NCI-H128 (cell line): ENCODE measurements at regions not wholly inside any gene's neighbourhood (a gene's known extent, or its start where the extent isn't known, plus 50 kb on each side); places are given as distances from the start of the nearest gene placed in this dataset.

Experiments
- DNase-seq: peaks from one replicate; lab custom pipeline; 2025; ENCODE audit not compliant: unreplicated experiment; lab: John Stamatoyannopoulos, UW

- no peak for DNase-seq
Observed at GRCh38 chr1:56320464-56321149, 258.8 kb downstream of the PLPP3 start.

GRCh38 chr1:56317722-56318121, 261.6 kb downstream of the PLPP3 start:
- DNase-seq: no peak

- DNase-seq: no peak
Observed at GRCh38 chr1:56315293-56315942, 263.9 kb downstream of the PLPP3 start.

- no peak for DNase-seq
Observed at GRCh38 chr1:56313560-56313959, 265.8 kb downstream of the PLPP3 start.

- DNase-seq: no peak
Observed at GRCh38 chr1:56311766-56312165, 267.6 kb downstream of the PLPP3 start.

- DNase-seq: no peak
Observed at GRCh38 chr1:56310945-56311344, 268.4 kb downstream of the PLPP3 start.

- DNase-seq: no peak
Observed at GRCh38 chr1:56309065-56309464, 270.3 kb downstream of the PLPP3 start.

- DNase-seq: no peak
Observed at GRCh38 chr1:56304975-56305374, 274.4 kb downstream of the PLPP3 start.

GRCh38 chr1:56303805-56304204, 275.6 kb downstream of the PLPP3 start:
- no peak for DNase-seq

GRCh38 chr1:56302878-56303277, 276.5 kb downstream of the PLPP3 start:
- DNase-seq: no peak

- no peak for DNase-seq
Observed at GRCh38 chr1:56301791-56302190, 277.6 kb downstream of the PLPP3 start.

- no peak for DNase-seq
Observed at GRCh38 chr1:56300836-56301235, 278.5 kb downstream of the PLPP3 start.

GRCh38 chr1:56298866-56299265, 280.5 kb downstream of the PLPP3 start:
- no peak for DNase-seq

- DNase-seq: no peak
Observed at GRCh38 chr1:56297904-56298303, 281.5 kb downstream of the PLPP3 start.

- no peak for DNase-seq
Observed at GRCh38 chr1:56297208-56297607, 282.2 kb downstream of the PLPP3 start.

- no peak for DNase-seq
Observed at GRCh38 chr1:56295949-56296929, 283.1 kb downstream of the PLPP3 start.

- no peak for DNase-seq
Observed at GRCh38 chr1:56291374-56291919, 287.9 kb downstream of the PLPP3 start.

- DNase-seq: no peak
Observed at GRCh38 chr1:56289260-56289659, 290.1 kb downstream of the PLPP3 start.

- DNase-seq: no peak
Observed at GRCh38 chr1:56287721-56288120, 291.6 kb downstream of the PLPP3 start.

GRCh38 chr1:56286956-56287355, 292.4 kb downstream of the PLPP3 start:
- DNase-seq: no peak

GRCh38 chr1:56286506-56286905, 292.9 kb downstream of the PLPP3 start:
- no peak for DNase-seq
